ENCODE measurements at regions not wholly inside any gene's neighbourhood (a gene's known extent, or its start where the extent isn't known, plus 50 kb on each side); places are given as distances from the start of the nearest gene placed in this dataset.
"Not testable (repeated sequence)": the region's sequence is repeated elsewhere in the genome, so short reads cannot be mapped to it uniquely, and the experiment has no call there.

GRCh38 chr3:4065085-4065484 lies 238.1 kb upstream of the SETMAR start:
- no peak for DNase-seq (ENCODE audit: low read depth)
- H3K4me3 ChIP-seq (ENCODE audit: low read depth, low read length), result no peak overlapping the region
- TF ChIP-seq CTCF (IDR thresholded peaks at IDR 0.05; ENCODE audit: control insufficient read depth, extremely low read depth, insufficient read depth), result no peak

GRCh38 chr3:4065554-4065953 lies 237.6 kb upstream of the SETMAR start:
- DNase-seq (ENCODE audit: low read depth), result no peak
- no peak for TF ChIP-seq CTCF (IDR thresholded peaks at IDR 0.05; ENCODE audit: control insufficient read depth, extremely low read depth, insufficient read depth)

GRCh38 chr3:4067893-4068292 lies 235.3 kb upstream of the SETMAR start:
- no peak overlapping the region for H3K4me3 ChIP-seq (ENCODE audit: low read depth, low read length)
- TF ChIP-seq CTCF (IDR thresholded peaks at IDR 0.05; ENCODE audit: control insufficient read depth, extremely low read depth, insufficient read depth), result no peak
- no peak for DNase-seq (ENCODE audit: low read depth)

More at GRCh38 chr3:4065554-4065953, 237.6 kb upstream of the SETMAR start:
- no peak overlapping the region for H3K4me3 ChIP-seq (ENCODE audit: low read depth, low read length)

- no peak overlapping the region for H3K4me3 ChIP-seq (ENCODE audit: low read depth, low read length)
- no peak for TF ChIP-seq CTCF (IDR thresholded peaks at IDR 0.05; ENCODE audit: control insufficient read depth, extremely low read depth, insufficient read depth)
- no peak for DNase-seq (ENCODE audit: low read depth)
Measured at GRCh38 chr3:4069796-4070195, 233.4 kb upstream of the SETMAR start.

DNA sequence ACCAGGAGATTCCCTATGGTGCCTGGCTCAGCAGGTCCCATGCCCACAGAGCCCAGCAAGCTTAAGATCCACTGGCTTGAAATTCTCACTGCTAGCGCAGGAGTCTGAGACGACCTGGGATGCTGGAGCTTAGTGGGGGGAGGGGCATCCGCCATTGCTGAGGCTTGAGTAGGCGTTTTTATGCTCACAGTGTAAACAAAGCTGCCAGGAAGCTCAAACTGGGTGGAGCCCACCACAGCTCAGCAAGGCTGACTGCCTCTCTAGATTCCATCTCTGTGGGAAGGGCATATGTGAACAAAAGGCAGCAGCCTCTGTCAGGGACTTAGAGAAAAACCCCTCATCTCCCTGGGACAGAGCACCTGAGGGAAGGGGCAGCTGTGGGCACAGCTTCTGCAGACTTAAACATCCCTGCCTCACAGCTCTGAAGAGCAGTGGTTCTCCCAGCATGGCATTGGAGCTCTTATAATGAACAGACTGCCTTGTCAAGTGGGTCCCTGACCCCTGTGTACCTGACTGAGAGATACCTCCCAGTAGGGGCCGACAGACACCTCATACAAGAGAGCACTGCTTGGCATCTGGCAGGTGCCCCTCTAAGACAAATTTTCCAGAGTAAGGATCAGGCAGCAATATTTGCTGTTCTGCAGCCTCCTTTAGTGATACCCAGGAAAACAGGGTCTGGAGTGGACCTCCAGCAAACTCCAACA lies 231.5 kb upstream of the SETMAR start:
- DNase-seq (ENCODE audit: low read depth), result no peak
- no peak for TF ChIP-seq CTCF (IDR thresholded peaks at IDR 0.05; ENCODE audit: control insufficient read depth, extremely low read depth, insufficient read depth)

GRCh38 chr3:4077278-4077677 lies 225.9 kb upstream of the SETMAR start:
- not testable (repeated sequence) for H3K4me3 ChIP-seq (ENCODE audit: low read depth, low read length); DNase-seq (ENCODE audit: low read depth)

More for the DNA sequence above, 231.5 kb upstream of the SETMAR start:
- H3K4me3 ChIP-seq (ENCODE audit: low read depth, low read length), result no peak overlapping the region

- no peak for TF ChIP-seq CTCF (IDR thresholded peaks at IDR 0.05; ENCODE audit: control insufficient read depth, extremely low read depth, insufficient read depth)
- H3K4me3 ChIP-seq (ENCODE audit: low read depth, low read length), result no peak overlapping the region
- no peak for DNase-seq (ENCODE audit: low read depth)
Measured at GRCh38 chr3:4077950-4078349, 225.2 kb upstream of the SETMAR start.
